Endothelial cell of umbilical vein (primary cell): ENCODE measurements at regions not wholly inside any gene's neighbourhood (a gene's known extent, or its start where the extent isn't known, plus 50 kb on each side); places are given as distances from the start of the nearest gene placed in this dataset.

ENCODE experiments used
- BruUV-seq: library from RNA; stranded (reverse); fragments of 400-500 nt; replicated peaks from 2 replicates; lab custom pipeline; 2021; lab: Mats Ljungman, UMichigan
- CTCF ChIA-PET: fragments of 300-600, 350-600 bp; sonication (Branson Sonifier 250); formaldehyde crosslinking; loops from one replicate; lab custom pipeline; 2021; ENCODE audit warnings: antibody characterized with exemption, inconsistent platforms; lab: Charles Lee
- POLR2A ChIA-PET: fragments of 300-600, 350-600 bp; sonication (Branson Sonifier 250); formaldehyde crosslinking; loops from one replicate; lab custom pipeline; 2021; ENCODE audit warnings: antibody characterized with exemption, inconsistent platforms; lab: Charles Lee
- DNase-seq: peaks from one replicate; pipeline ENCODE4 v3.0.0-alpha.2; 2011; ENCODE audit warnings: low read depth, low spot score
- FAIRE-seq: peaks from 2 replicates; lab custom pipeline; 2011; peaks lifted over from hg19 to GRCh38; lab: Jason Lieb, UNC
- H2AFZ ChIP-seq: 2 replicates; pipeline ENCODE4 v1.6.0; 2012; ENCODE audit warnings: low read depth, low read length, control low read depth, inconsistent platforms
- H3K27ac ChIP-seq: 2 replicates; pipeline ENCODE4 v1.5.1; 2011; ENCODE audit warnings: low read depth, mild to moderate bottlenecking, control low read depth, low read length, moderate library complexity; ENCODE audit not compliant: insufficient read depth
- H3K27me3 ChIP-seq, 2 experiments: 2 replicates each; pipeline versions ENCODE4 v1.6.0 to v1.6.1; 2011; ENCODE audit warnings: low read length in 2 of 2, mixed read lengths in 1 of 2; ENCODE audit not compliant: control insufficient read depth in 2 of 2, insufficient read depth in 2 of 2
- H3K36me3 ChIP-seq, 2 experiments: 2 replicates in 1 of 2; 3 replicates in 1 of 2; pipeline ENCODE4 v1.5.1; 2011; ENCODE audit warnings: low read length in 2 of 2, mild to moderate bottlenecking in 1 of 2, moderate library complexity in 1 of 2; ENCODE audit not compliant: control insufficient read depth in 2 of 2, insufficient read depth in 2 of 2; ENCODE audit errors: extremely low read depth in 1 of 2
- H3K4me1 ChIP-seq: 3 replicates; pipeline ENCODE4 v1.5.1; 2011; ENCODE audit warnings: mild to moderate bottlenecking, low read length; ENCODE audit not compliant: control insufficient read depth, insufficient read depth; ENCODE audit errors: extremely low read depth
- H3K4me2 ChIP-seq: 2 replicates; pipeline ENCODE4 v1.6.1; 2011; ENCODE audit warnings: low read length, control low read depth, mixed read lengths; ENCODE audit not compliant: insufficient read depth
- H3K4me3 ChIP-seq, 3 experiments: fragments of 200-600 bp in 1 of 3; sonication (generic), shearing (Covaris generic) in 1 of 3; replicated peaks in 1 of 3; 2 replicates each; pipeline ENCODE4 v1.5.1; 2011 to 2016; ENCODE audit warnings: control low read depth in 3 of 3, low read length in 3 of 3, mild to moderate bottlenecking in 2 of 3, inconsistent platforms in 1 of 3, low read depth in 1 of 3, moderate library complexity in 1 of 3; ENCODE audit not compliant: insufficient read depth in 1 of 3
- H3K79me2 ChIP-seq: 2 replicates; pipeline ENCODE4 v1.6.0; 2012; ENCODE audit warnings: low read length, inconsistent platforms; ENCODE audit not compliant: control insufficient read depth, insufficient read depth
- H3K9ac ChIP-seq: replicated peaks from 2 replicates; pipeline ENCODE3; 2011; ENCODE audit warnings: low read length, control low read depth; ENCODE audit not compliant: insufficient read depth; ENCODE audit errors: extremely low read depth
- H3K9me1 ChIP-seq: replicated peaks from 3 replicates; pipeline ENCODE4 v1.6.0; 2011; ENCODE audit warnings: mild to moderate bottlenecking, low read length; ENCODE audit not compliant: control insufficient read depth, insufficient read depth; ENCODE audit errors: extremely low read depth
- H3K9me3 ChIP-seq: replicated peaks from 2 replicates; pipeline ENCODE4 v1.5.1; 2012; ENCODE audit warnings: low read length, inconsistent platforms; ENCODE audit not compliant: control insufficient read depth, insufficient read depth
- H4K20me1 ChIP-seq: replicated peaks from 2 replicates; pipeline ENCODE3; 2011; ENCODE audit warnings: mild to moderate bottlenecking, low read length; ENCODE audit not compliant: control insufficient read depth, insufficient read depth; ENCODE audit errors: extremely low read depth
- EZH2 ChIP-seq: IDR thresholded peaks from 2 replicates; pipeline ENCODE4 v1.6.1; 2012; ENCODE audit warnings: borderline replicate concordance, low read depth, mild to moderate bottlenecking, moderate library complexity, low read length, inconsistent platforms; ENCODE audit not compliant: severe bottlenecking
- FOS ChIP-seq: IDR thresholded peaks from 2 replicates; pipeline ENCODE4 v1.6.1; 2011; ENCODE audit warnings: mild to moderate bottlenecking, low read length, moderate library complexity, borderline replicate concordance; ENCODE audit not compliant: insufficient read depth
- GATA2 ChIP-seq: IDR thresholded peaks from 2 replicates; pipeline ENCODE4 v1.7.0; 2011; ENCODE audit warnings: low read depth, mild to moderate bottlenecking, moderate library complexity, mixed read lengths, low read length; ENCODE audit not compliant: insufficient read length, insufficient read depth
- JUN ChIP-seq: IDR thresholded peaks from 2 replicates; pipeline ENCODE4 v1.6.1; 2011; ENCODE audit warnings: borderline replicate concordance, low read depth; ENCODE audit not compliant: insufficient read length, insufficient read depth
- MAX ChIP-seq: IDR thresholded peaks from 2 replicates; pipeline ENCODE4 v1.6.1; 2011; ENCODE audit not compliant: insufficient read depth, insufficient read length
- MYC ChIP-seq: IDR thresholded peaks from one replicate; pipeline ENCODE4 v1.6.1; 2011; ENCODE audit warnings: mild to moderate bottlenecking, low read depth, low read length
- POLR2A ChIP-seq: IDR thresholded peaks from 2 replicates; pipeline ENCODE4 v1.6.1; 2012; ENCODE audit warnings: low read depth, mild to moderate bottlenecking, control low read depth, low read length
- POLR2AphosphoS5 ChIP-seq: IDR thresholded peaks from 2 replicates; pipeline ENCODE4 v1.6.1; 2012; ENCODE audit warnings: low read depth, mild to moderate bottlenecking, control low read depth, low read length, moderate library complexity; ENCODE audit not compliant: insufficient read depth
- dilution Hi-C: fragments of 300-500 bp; cut with MboI; formaldehyde crosslinking; loops from one replicate; pipeline ENCODE4 v1.15.0; 2019; ENCODE audit warnings: low sequenced_read_pairs; ENCODE audit not compliant: extremely low pct_ligation_motif_present
- intact Hi-C: fragments of 100-400 bp; cut with micrococcal nuclease; formaldehyde crosslinking; loops from one replicate; pipeline ENCODE4 v1.10.0; 2022

DNA sequence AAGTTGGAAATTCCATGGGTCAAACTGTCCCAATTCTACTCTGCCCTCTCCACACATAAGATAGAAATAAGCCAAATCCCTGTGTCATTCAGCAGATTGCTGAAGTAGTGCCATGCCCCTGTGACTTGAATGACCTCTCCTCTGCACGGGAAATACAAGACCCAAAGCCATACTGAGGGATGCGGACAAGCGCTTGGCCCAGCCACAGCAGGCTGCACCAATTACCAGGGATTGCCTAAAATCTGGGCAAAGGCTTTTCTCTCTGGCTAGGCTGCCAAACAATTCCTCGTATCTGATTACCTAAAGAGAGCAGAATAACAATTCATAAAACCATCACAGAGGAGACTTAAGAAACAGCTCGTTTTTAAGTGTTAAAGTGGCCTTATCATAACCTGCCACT is 421.8 kb upstream of the JARID2 start:
- Histone ChIP-seq H3K4me1 (no peaks in the 10 kb centered on the region), H3K4me2 (no peak overlapping the region), H3K27ac (no peak overlapping the region), H3K27me3 (no peaks in the 10 kb centered on the region), H3K4me3 (no peak overlapping the region), H4K20me1 (no peaks in the 10 kb centered on the region), H3K9me3 (peaks cover 7% of the 10 kb centered on the region), H3K36me3 (no peaks in the 10 kb centered on the region), H3K79me2 (no peaks in the 10 kb centered on the region), H2AFZ (no peak overlapping the region), H3K9ac (no peak overlapping the region), H3K9me1 (no peaks in the 10 kb centered on the region)
- dilution Hi-C loops = no loop called here
- no peak for TF ChIP-seq FOS
- TF ChIP-seq EZH2 = no peak
- no peak for TF ChIP-seq POLR2AphosphoS5
- no peak for TF ChIP-seq MYC
- TF ChIP-seq MAX = no peak
- TF ChIP-seq POLR2A = no peak
- intact Hi-C loops = no loop called here
- DNase-seq = no peak
- POLR2A ChIA-PET = no interaction called here
- no TSS peak for BruUV-seq
- no peak for FAIRE-seq
- CTCF ChIA-PET = no interaction called here

- ChIA-PET POLR2A (no interaction called here), CTCF (no interaction called here)
- H3K4me2 ChIP-seq = no peak overlapping the region
- H3K4me3 ChIP-seq = no peak overlapping the region
- no peak overlapping the region for H3K9ac ChIP-seq
- no peak overlapping the region for H3K27ac ChIP-seq
- no peaks in the 10 kb centered on the region for H4K20me1 ChIP-seq
- dilution Hi-C loops = no loop called here
- intact Hi-C loops = no loop called here
- DNase-seq (no peak), FAIRE-seq (no peak)
- H3K9me3 ChIP-seq = peaks cover 7% of the 10 kb centered on the region
- H3K4me1 ChIP-seq = no peaks in the 10 kb centered on the region
- H3K36me3 ChIP-seq = no peaks in the 10 kb centered on the region
- no peaks in the 10 kb centered on the region for H3K27me3 ChIP-seq
- no peaks in the 10 kb centered on the region for H3K9me1 ChIP-seq
- TF ChIP-seq MYC = no peak
- TF ChIP-seq POLR2A = no peak
- TF ChIP-seq GATA2 = no peak
- TF ChIP-seq EZH2 = no peak
- no peak for TF ChIP-seq MAX
- no peak for TF ChIP-seq JUN
- TF ChIP-seq POLR2AphosphoS5 = no peak
- BruUV-seq = no TSS peak
- no peaks in the 10 kb centered on the region for H3K79me2 ChIP-seq
- no peak overlapping the region for H2AFZ ChIP-seq
These were observed 421.2 kb upstream of the JARID2 start for GRCh38 chr6:14824484-14825275.
